ENCODE measurements at regions not wholly inside any gene's neighbourhood (a gene's known extent, or its start where the extent isn't known, plus 50 kb on each side); places are given as distances from the start of the nearest gene placed in this dataset.

DNA sequence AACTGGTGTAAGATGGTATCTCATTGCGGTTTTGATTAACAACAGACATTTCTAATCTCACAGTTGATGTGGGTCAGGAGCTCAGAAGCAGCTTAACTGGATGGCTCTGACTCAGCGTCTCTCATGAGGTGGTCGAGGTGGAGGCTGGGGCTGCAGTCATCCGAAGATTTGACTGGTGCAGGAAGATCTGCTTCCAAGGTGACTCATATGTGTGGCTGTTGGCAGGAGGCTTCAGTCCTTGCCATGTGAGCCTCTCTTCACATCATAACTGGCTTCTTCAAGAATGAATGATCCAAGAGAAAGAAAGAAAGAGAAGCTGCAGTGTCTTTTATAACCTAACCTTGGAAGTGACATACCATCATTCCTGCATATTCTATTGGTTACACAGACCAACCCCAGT is 376.1 kb downstream of the SEC14L1 start:
- TF ChIP-seq POLR2AphosphoS5 (IDR thresholded peaks at IDR 0.05; ENCODE audit: low read depth, low read length) = no peak
- TF ChIP-seq POLR2A (IDR thresholded peaks at IDR 0.05; ENCODE audit: low read depth, low read length) = no peak
- no peak for TF ChIP-seq TAF1 (IDR thresholded peaks at IDR 0.05; ENCODE audit: low read depth, low read length)
- TF ChIP-seq PAX5 (IDR thresholded peaks at IDR 0.05; ENCODE audit: insufficient read depth, low read length, severe bottlenecking) = no peak
- TF ChIP-seq SPI1 (IDR thresholded peaks at IDR 0.05; ENCODE audit: low read depth, low read length) = no peak
